Spleen (tissue), 11 donors: ENCODE measurements at regions not wholly inside any gene's neighbourhood (a gene's known extent, or its start where the extent isn't known, plus 50 kb on each side); places are given as distances from the start of the nearest gene placed in this dataset.
"Not testable (repeated sequence)": the region's sequence is repeated elsewhere in the genome, so short reads cannot be mapped to it uniquely, and the experiment has no call there.

Source experiments
- DNase-seq: peaks from one replicate; pipeline ENCODE4 v3.0.0-alpha.2; 2020
- H3K27ac ChIP-seq, 8 donors: fragments of 200-600 bp; sonication (generic) in 7 of 8; 1 replicate in 4 of 8; 2 replicates in 4 of 8; pipeline versions ENCODE4 v1.5.0 to v1.8.0; 2016 to 2021; ENCODE audit warnings: inconsistent platforms in 4 of 8, mild to moderate bottlenecking in 4 of 8, moderate library complexity in 1 of 8
- H3K27me3 ChIP-seq, 7 donors: fragments of 200-600 bp; sonication (generic) in 6 of 7; replicated peaks in 1 of 7; 1 replicate in 4 of 7; 2 replicates in 3 of 7; pipeline versions ENCODE4 v1.5.0 to v1.8.0; 2016 to 2021; ENCODE audit warnings: inconsistent platforms in 3 of 7, mild to moderate bottlenecking in 1 of 7
- H3K36me3 ChIP-seq, 6 donors: fragments of 200-600 bp; sonication (generic) in 5 of 6; 1 replicate in 4 of 6; 2 replicates in 2 of 6; pipeline versions ENCODE4 v1.5.0 to v1.8.0; 2016 to 2021; ENCODE audit warnings: inconsistent platforms in 2 of 6
- H3K4me1 ChIP-seq, 6 donors: fragments of 200-600 bp; sonication (generic) in 5 of 6; 1 replicate in 3 of 6; 2 replicates in 3 of 6; pipeline versions ENCODE4 v1.5.0 to v1.8.0; 2016 to 2021; ENCODE audit warnings: inconsistent platforms in 3 of 6
- H3K4me3 ChIP-seq, 8 donors: fragments of 200-600 bp; sonication (generic) in 7 of 8; 1 replicate in 4 of 8; 2 replicates in 4 of 8; pipeline versions ENCODE4 v1.5.0 to v1.8.0; 2016 to 2021; ENCODE audit warnings: inconsistent platforms in 4 of 8, mild to moderate bottlenecking in 4 of 8, moderate library complexity in 2 of 8
- H3K9me3 ChIP-seq, 8 donors: fragments of 200-600 bp; sonication (generic) in 7 of 8; 1 replicate in 4 of 8; 2 replicates in 4 of 8; pipeline versions ENCODE4 v1.5.0 to v1.8.0; 2016 to 2021; ENCODE audit warnings: inconsistent platforms in 4 of 8
- CTCF ChIP-seq, 11 experiments: fragments of 200-600 bp in 7 of 11; fragments of 450-650 bp in 4 of 11; sonication (generic) in 4 of 11; IDR thresholded peaks in 8 of 11; conservative IDR thresholded peaks in 3 of 11; 1 replicate in 7 of 11; 2 replicates in 4 of 11; pipeline versions ENCODE4 v1.4.0 to v1.8.0; 2016 to 2021; ENCODE audit warnings: antibody characterized with exemption in 11 of 11, inconsistent platforms in 4 of 11, mild to moderate bottlenecking in 1 of 11
- POLR2A ChIP-seq, 3 donors: fragments of 450-650 bp; IDR thresholded peaks; one replicate each; pipeline ENCODE4 v1.5.1; 2017; ENCODE audit warnings: antibody characterized with exemption in 3 of 3, mild to moderate bottlenecking in 1 of 3
- POLR2AphosphoS5 ChIP-seq, 3 donors: sonication (generic); formaldehyde crosslinking; IDR thresholded peaks; one replicate each; pipeline ENCODE4 v1.5.1; 2017; ENCODE audit warnings: antibody characterized with exemption in 3 of 3
- WGBS, 5 donors: extraction: QIAGEN DNeasy Blood & Tissue Kit in 3 of 5; methylation state at CpG; one replicate each; pipeline versions ENCODE4 v1.1.5 to v1.1.7; 2013 to 2018; 5-methylcytosine and 5-hydroxymethylcytosine counted together
- intact Hi-C: fragments of 100-400 bp; cut with DNase I; formaldehyde crosslinking; loops from one replicate; pipeline ENCODE4 v1.15.0; 2023; ENCODE audit warnings: low total_unique reads
- donor health status: healthy with polysubstance abuse.
- donor health status: DM: no; HTN: no; CAD: no; lungs with moderate emphysema.
- donor health status: DM: no; HTN: no; CAD: no.
- donor health status: Bipolar disorder and iron deficiency.
- donor health status: healthy.
- donor health status: DM: no; HTN: no; CAD: no.
- donor health status: DM: yes; HTN: yes; CAD: no.

GRCh38 chr5:163345216-163345615 lies 92.2 kb upstream of the CCNG1 start:
- no peaks in the 10 kb centered on the region for H3K36me3 ChIP-seq
- peak in 1 of 3 donors; percentile 75 for TF ChIP-seq POLR2AphosphoS5 (IDR thresholded peaks at IDR 0.05)
- TF ChIP-seq POLR2A (IDR thresholded peaks at IDR 0.05): no peak
- DNase-seq: no peak
- H3K4me3 ChIP-seq: no peak overlapping the region
- H3K4me1 ChIP-seq: peaks cover 0 to 6% (median 0%) of the 10 kb centered on the region in 6 donors
- peaks cover 0 to 20% (median 0%) of the 10 kb centered on the region in 7 donors for H3K27me3 ChIP-seq
- H3K9me3 ChIP-seq: no peaks in the 10 kb centered on the region
- intact Hi-C loops: no loop called here
- 31 to 52% (median 41%) methylated on average over 3 of the region's 3 CpGs for WGBS, 5 donors
- H3K27ac ChIP-seq: no peak overlapping the region

GRCh38 chr5:163347671-163348070 lies 89.7 kb upstream of the CCNG1 start:
- Histone ChIP-seq H3K9me3 (no peaks in the 10 kb centered on the region), H3K27me3 (peaks cover 0 to 14% (median 0%) of the 10 kb centered on the region in 7 donors), H3K36me3 (no peaks in the 10 kb centered on the region), H3K4me3 (no peak overlapping the region), H3K4me1 (peaks cover 0 to 6% (median 0%) of the 10 kb centered on the region in 6 donors), H3K27ac (no peak overlapping the region)
- peak in 10 of 11 experiments; percentile 27 to 80 (median 71) for TF ChIP-seq CTCF (IDR thresholded peaks at IDR 0.05 in 8 of 11, conservative IDR thresholded peaks at IDR 0.05 in 3 of 11)
- TF ChIP-seq POLR2AphosphoS5 (IDR thresholded peaks at IDR 0.05): no peak
- no peak for DNase-seq
- WGBS, 5 donors: 0 to 1% (median 0%) methylated on average over 2 of the region's 2 CpGs
- intact Hi-C loops: no loop called here

- Histone ChIP-seq H3K9me3 (no peaks in the 10 kb centered on the region), H3K27ac (no peak overlapping the region), H3K4me3 (no peak overlapping the region), H3K4me1 (peaks cover 0 to 9% (median 3%) of the 10 kb centered on the region in 6 donors), H3K27me3 (peaks cover 0 to 14% (median 0%) of the 10 kb centered on the region in 7 donors), H3K36me3 (no peaks in the 10 kb centered on the region)
- intact Hi-C loops: no loop called here
- no peak for TF ChIP-seq POLR2AphosphoS5 (IDR thresholded peaks at IDR 0.05)
- TF ChIP-seq POLR2A (IDR thresholded peaks at IDR 0.05): no peak
- no peak for TF ChIP-seq CTCF (IDR thresholded peaks at IDR 0.05 in 8 of 11, conservative IDR thresholded peaks at IDR 0.05 in 3 of 11)
- no peak for DNase-seq
- WGBS, 5 donors: 53 to 85% (median 74%) methylated on average over 2 of the region's 2 CpGs
Measured at GRCh38 chr5:163350083-163350482, 87.3 kb upstream of the CCNG1 start.

GRCh38 chr5:163352531-163352930 lies 84.9 kb upstream of the CCNG1 start:
- 73 to 82% (median 80%) methylated on average over 1 of the region's 1 CpG for WGBS, 5 donors
- TF ChIP-seq POLR2A (IDR thresholded peaks at IDR 0.05): no peak
- TF ChIP-seq CTCF (IDR thresholded peaks at IDR 0.05 in 8 of 11, conservative IDR thresholded peaks at IDR 0.05 in 3 of 11): no peak
- TF ChIP-seq POLR2AphosphoS5 (IDR thresholded peaks at IDR 0.05): no peak
- intact Hi-C loops: no loop called here
- Histone ChIP-seq H3K4me3 (no peak overlapping the region), H3K36me3 (no peaks in the 10 kb centered on the region), H3K27me3 (peaks cover 0 to 14% (median 0%) of the 10 kb centered on the region in 7 donors), H3K4me1 (peaks cover 0 to 12% (median 3%) of the 10 kb centered on the region in 6 donors), H3K27ac (no peak overlapping the region), H3K9me3 (no peaks in the 10 kb centered on the region)
- DNase-seq: no peak

- H3K9me3 ChIP-seq, H3K27me3 ChIP-seq, intact Hi-C loops, H3K36me3 ChIP-seq, H3K4me3 ChIP-seq, DNase-seq: not testable (repeated sequence)
- WGBS, 5 donors: 87 to 98% (median 96%) methylated on average over 9 to 21 of the region's 21 CpGs
- Histone ChIP-seq H3K4me1 (peaks cover 0 to 12% (median 0%) of the 10 kb centered on the region in 6 donors), H3K27ac (peak overlapping the region in 3 of 8 donors; percentile 42 to 52 (median 46))
Measured at GRCh38 chr5:163355811-163356210, 81.6 kb upstream of the CCNG1 start.
